H7 (cell line): ENCODE measurements at regions not wholly inside any gene's neighbourhood (a gene's known extent, or its start where the extent isn't known, plus 50 kb on each side); places are given as distances from the start of the nearest gene placed in this dataset.

ENCODE experiments used
- DNase-seq: peaks from one replicate; pipeline ENCODE4 v3.0.0; 2012
- H3K27me3 ChIP-seq: 2 replicates; pipeline ENCODE4 v1.6.0; 2011; ENCODE audit warnings: mild to moderate bottlenecking, low read length; ENCODE audit not compliant: control insufficient read depth, insufficient read depth
- H3K36me3 ChIP-seq: replicated peaks from 2 replicates; pipeline ENCODE4 v1.5.1; 2011; ENCODE audit warnings: low read length; ENCODE audit not compliant: control insufficient read depth, insufficient read depth
- H3K4me3 ChIP-seq: 2 replicates; pipeline ENCODE4 v1.5.1; 2011; ENCODE audit warnings: low read depth, mild to moderate bottlenecking, control low read depth, low read length, moderate library complexity; ENCODE audit not compliant: insufficient read depth

- no peak overlapping the region for H3K4me3 ChIP-seq
- no peaks in the 10 kb centered on the region; the same call in 1 of the 2 replicates for H3K36me3 ChIP-seq
- H3K27me3 ChIP-seq: no peaks in the 10 kb centered on the region
- no peak for DNase-seq
These were observed 89.4 kb downstream of the RRM2 start for GRCh38 chr2:10211844-10212422.

- Histone ChIP-seq H3K27me3 (no peaks in the 10 kb centered on the region), H3K36me3 (no peaks in the 10 kb centered on the region; the same call in 1 of the 2 replicates), H3K4me3 (no peak overlapping the region)
- DNase-seq: no peak
These were observed 89.9 kb upstream of the HPCAL1 start for GRCh38 chr2:10212827-10213226.

- no peak overlapping the region for H3K4me3 ChIP-seq
- no peaks in the 10 kb centered on the region for H3K27me3 ChIP-seq
- no peaks in the 10 kb centered on the region; the same call in 1 of the 2 replicates for H3K36me3 ChIP-seq
- DNase-seq: peak; percentile 38
These were observed 88.5 kb upstream of the HPCAL1 start for GRCh38 chr2:10214179-10214578.

GRCh38 chr2:10215393-10215935 is 87.2 kb upstream of the HPCAL1 start:
- no peaks in the 10 kb centered on the region for H3K36me3 ChIP-seq
- no peak overlapping the region for H3K4me3 ChIP-seq
- no peak for DNase-seq
- no peaks in the 10 kb centered on the region for H3K27me3 ChIP-seq

GRCh38 chr2:10216677-10217488 is 85.8 kb upstream of the HPCAL1 start:
- Histone ChIP-seq H3K27me3 (no peaks in the 10 kb centered on the region), H3K4me3 (no peak overlapping the region), H3K36me3 (no peaks in the 10 kb centered on the region)
- peak; percentile 70 for DNase-seq

DNA sequence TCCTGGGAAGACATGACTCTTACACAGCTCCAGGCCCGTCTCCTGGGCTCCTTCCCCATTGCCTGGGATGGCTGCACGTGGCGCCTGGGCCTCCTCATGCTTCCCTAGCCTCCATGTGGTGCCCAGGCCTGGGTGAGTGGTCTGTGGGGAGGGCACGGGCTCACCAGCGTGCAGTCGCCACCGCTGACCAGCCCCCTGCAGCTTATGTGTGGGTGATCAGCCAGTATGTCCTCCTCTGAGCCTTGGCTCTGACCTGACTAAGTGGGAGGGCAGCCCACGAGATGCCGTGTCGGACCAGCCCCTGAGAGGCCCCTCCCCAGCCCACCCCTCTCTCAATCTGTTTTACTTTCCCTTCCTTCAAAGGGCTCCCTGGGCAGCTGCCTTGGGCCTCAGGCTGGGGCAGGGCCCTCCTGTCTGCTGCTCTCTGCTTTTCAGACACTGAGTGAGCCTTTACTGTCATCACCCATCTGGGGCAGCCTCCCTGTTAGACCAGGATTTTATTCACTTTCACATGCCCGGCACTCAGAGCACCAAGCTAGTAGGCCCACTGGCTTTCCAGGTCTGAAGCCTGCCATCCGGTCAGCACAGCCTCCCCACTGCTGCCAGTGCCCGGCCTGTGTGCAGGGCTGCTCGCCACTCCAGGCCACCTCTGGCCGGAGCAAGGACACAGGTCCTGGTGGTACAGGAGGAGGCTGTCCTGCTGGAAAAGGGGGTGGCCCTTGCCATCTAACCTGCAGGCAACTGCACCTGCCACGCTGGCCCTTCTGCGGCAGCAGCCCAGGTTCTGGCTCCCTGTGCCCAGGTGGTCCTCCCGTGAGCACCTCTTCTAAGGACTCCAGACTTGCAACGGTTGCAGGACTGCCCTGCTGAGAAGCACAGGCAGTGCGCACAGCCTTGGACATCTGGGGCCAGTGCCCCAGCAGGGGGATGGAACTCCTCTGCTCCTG is 84.9 kb upstream of the HPCAL1 start:
- no peaks in the 10 kb centered on the region for H3K36me3 ChIP-seq
- H3K4me3 ChIP-seq: no peak overlapping the region
- peak; percentile 61 for DNase-seq
- no peaks in the 10 kb centered on the region for H3K27me3 ChIP-seq

- Histone ChIP-seq H3K36me3 (no peaks in the 10 kb centered on the region), H3K27me3 (no peaks in the 10 kb centered on the region)
- no peak for DNase-seq
These were observed 82.4 kb upstream of the HPCAL1 start for GRCh38 chr2:10220045-10220901.

DNA sequence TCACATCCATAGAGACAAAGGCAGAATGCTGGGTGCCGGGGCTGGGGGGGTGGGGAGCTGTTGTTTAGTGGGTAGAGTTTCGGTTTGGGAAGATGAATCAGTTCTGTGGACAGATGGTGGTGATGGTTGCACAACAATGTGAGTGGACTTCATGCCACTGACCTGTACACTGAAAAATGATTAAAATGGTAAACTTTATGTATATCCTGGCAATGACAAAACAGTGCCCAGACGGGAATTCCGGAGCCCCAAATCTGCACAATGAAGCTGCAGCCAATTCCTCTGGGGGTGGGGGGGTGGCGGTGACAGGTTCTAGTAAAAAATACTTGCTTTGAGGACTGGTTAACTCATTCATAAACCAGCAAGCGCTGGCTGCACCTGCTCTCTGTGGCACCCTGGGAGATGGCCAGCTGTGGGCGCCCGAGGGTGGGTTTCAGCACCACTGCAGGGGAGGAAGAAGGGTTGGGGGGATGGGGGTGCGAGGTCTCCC is 81.8 kb upstream of the HPCAL1 start:
- no peak for DNase-seq
- Histone ChIP-seq H3K27me3 (no peaks in the 10 kb centered on the region), H3K36me3 (no peaks in the 10 kb centered on the region), H3K4me3 (no peak overlapping the region)

More at GRCh38 chr2:10220045-10220901, 82.4 kb upstream of the HPCAL1 start:
- no peak overlapping the region for H3K4me3 ChIP-seq

- H3K36me3 ChIP-seq: no peaks in the 10 kb centered on the region
- no peak for DNase-seq
- H3K4me3 ChIP-seq: no peak overlapping the region
- no peaks in the 10 kb centered on the region for H3K27me3 ChIP-seq
These were observed 81.3 kb upstream of the HPCAL1 start for GRCh38 chr2:10221443-10221842.

GRCh38 chr2:10221976-10222870 is 80.5 kb upstream of the HPCAL1 start:
- no peak for DNase-seq
- no peak overlapping the region for H3K4me3 ChIP-seq
- H3K36me3 ChIP-seq: no peaks in the 10 kb centered on the region
- no peaks in the 10 kb centered on the region for H3K27me3 ChIP-seq

GRCh38 chr2:10223471-10223870 is 79.2 kb upstream of the HPCAL1 start:
- Histone ChIP-seq H3K4me3 (no peak overlapping the region), H3K27me3 (no peaks in the 10 kb centered on the region), H3K36me3 (no peaks in the 10 kb centered on the region)
- no peak for DNase-seq

GRCh38 chr2:10223932-10224720 is 78.6 kb upstream of the HPCAL1 start:
- no peaks in the 10 kb centered on the region for H3K27me3 ChIP-seq
- H3K4me3 ChIP-seq: no peak overlapping the region
- H3K36me3 ChIP-seq: no peaks in the 10 kb centered on the region
- DNase-seq: peak; percentile 69
